ENCODE measurements at regions not wholly inside any gene's neighbourhood (a gene's known extent, or its start where the extent isn't known, plus 50 kb on each side); places are given as distances from the start of the nearest gene placed in this dataset.
A peak's percentile ranks its signal among the peaks of the same experiment; 100 is the strongest.

GRCh38 chr2:67240507-67240906 is 156.6 kb upstream of the ETAA1 start:
- DNase-seq: no peak

DNA sequence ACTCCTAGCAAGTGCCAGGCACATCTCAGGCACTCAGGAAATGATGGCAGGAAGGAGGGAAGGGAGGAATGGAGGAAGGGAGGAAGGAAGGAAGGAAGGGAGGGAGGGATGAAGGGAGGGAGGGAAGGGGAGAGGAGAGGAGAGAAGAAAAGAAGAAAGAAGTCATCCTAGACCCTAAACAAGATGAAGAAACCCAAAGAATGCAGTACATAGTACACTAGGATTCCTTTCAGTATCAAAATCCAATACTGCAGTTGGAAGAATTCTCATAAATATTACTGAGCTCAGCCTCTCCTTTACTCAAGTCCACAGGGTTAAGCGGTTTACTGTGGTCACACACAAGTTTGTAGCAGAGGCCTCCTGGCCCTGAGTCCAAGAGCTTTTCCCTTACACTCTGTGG is 155.7 kb upstream of the ETAA1 start:
- no peak for DNase-seq

DNA sequence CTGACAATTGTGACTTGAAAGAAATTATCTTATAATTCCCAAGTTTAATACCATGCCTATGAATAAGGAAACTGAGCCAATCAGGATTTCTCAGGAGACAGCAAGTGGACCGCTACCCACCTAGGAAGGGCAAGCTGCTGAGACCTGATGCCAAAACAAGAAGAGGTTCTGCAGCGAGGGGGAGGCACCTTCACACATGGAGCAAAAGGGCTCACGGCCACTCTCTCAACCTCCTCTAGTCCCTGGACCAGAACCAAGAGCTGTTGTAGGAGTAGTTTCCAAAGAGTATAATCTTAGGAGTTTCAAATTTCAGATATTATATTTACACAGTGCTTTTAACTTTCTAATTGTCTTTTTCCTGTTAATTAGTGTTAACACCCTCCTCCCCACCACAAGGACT is 154.7 kb upstream of the ETAA1 start:
- no peak for DNase-seq

- no peak for DNase-seq
These were observed 153.2 kb upstream of the ETAA1 start for GRCh38 chr2:67243919-67244318.

- DNase-seq: no peak
These were observed 150.3 kb upstream of the ETAA1 start for GRCh38 chr2:67246791-67247190.

DNA sequence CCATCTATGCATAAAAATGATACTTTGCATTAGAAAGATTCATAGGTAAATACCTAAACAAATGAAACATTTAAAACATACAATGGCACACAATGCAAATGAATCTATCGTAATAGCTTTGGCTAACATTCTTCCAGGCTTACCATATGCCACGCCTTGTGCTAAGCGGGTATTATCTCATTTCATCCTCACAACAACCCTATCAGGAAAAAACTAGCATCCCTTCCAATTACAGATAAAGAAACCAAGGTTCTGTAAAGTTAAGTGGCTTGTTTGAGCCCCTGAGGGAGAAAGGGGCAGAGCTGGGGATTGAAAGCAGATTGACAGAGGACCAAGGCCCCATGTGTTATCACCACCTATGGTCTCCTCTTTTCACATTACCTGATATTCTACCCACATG is 145.4 kb upstream of the ETAA1 start:
- DNase-seq: no peak

- DNase-seq: no peak
These were observed 141.1 kb upstream of the ETAA1 start for GRCh38 chr2:67255933-67256615.

DNA sequence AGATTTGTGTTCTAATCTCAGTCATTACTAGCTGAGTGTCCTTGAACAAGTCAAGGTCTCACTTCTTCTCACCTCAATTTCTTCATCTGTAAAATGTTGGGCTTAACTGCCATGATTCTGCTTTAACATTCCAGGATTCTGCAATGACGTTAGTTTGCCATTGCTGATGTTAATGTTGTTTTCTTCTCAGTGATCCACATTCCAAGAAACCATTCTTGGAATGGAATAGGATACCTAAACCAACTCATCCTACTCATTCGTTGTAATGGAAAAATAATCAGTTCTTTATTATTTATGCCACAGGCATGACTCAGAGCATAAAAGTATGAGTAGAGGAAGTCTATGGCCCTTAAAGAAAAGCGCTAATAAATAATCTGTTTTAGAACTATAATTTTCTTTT is 140.2 kb upstream of the ETAA1 start:
- DNase-seq: no peak

GRCh38 chr2:67258122-67258521 is 139.0 kb upstream of the ETAA1 start:
- no peak for DNase-seq

DNA sequence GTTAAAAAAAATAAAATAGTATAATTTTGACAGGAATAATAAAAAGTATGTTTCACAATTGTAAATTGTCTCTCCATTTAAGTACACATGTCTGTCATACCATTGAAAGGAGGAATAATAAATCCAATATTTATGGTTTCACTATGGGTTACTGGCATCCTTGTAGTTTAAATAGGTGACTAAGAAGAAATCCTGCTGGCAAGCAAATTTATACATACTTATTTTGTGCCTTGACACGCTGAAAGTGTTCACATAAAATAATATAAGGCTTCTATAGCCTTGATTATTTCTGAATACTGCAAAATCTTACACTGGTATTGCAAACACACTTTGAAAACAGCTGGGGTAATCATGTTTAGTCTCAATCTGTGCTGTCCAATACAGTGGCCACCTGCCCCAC is 138.3 kb upstream of the ETAA1 start:
- no peak for DNase-seq

GRCh38 chr2:67259556-67260342 is 137.4 kb upstream of the ETAA1 start:
- no peak for DNase-seq

DNA sequence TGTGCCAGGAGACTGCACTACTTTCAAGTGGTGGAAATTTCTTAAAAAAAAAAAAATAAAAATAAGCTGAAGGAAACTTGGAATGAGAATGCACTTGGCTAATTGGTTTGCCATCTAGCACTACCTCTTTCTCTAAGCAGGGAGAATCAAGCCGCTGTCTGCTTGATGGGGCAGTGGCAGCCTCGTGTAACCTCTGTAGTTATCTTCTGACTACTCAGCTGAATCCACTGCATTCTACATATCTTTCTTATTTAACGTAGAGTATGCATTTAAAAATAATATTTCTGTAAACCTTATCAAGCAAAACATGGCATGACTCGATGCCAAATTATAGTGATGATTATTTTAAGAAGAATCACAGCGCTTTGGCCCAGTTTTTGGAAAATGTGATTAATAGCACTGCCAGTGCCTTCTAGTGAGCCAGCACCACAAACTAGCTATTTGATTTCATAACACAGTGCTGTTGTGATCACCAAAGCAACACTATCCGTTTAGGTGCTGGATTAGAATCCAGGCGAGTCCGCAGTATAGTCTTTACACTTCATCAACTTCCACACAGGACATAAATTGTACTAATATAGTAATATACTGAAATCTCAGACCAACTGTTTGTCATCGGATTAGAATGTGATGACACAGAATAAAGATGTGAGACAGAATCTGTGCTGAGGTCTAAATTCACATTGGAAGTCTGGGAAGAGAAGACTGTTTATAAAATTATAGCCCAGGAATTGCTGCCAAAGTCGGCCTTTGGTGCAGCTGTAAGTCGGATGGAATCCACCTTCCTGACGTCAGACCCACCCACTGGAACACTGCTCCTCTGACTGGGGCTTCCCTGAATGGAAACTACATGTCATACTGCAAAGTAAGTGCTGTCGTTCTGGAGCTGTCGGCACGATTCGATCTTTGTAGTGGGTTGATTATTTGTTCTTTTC is 136.5 kb upstream of the ETAA1 start:
- no peak for DNase-seq

- no peak for DNase-seq
These were observed 129.9 kb upstream of the ETAA1 start for GRCh38 chr2:67267241-67267640.

GRCh38 chr2:67268797-67269196 is 128.3 kb upstream of the ETAA1 start:
- DNase-seq: no peak

- DNase-seq: no peak
These were observed 124.9 kb upstream of the ETAA1 start for GRCh38 chr2:67272195-67272594.

GRCh38 chr2:67277450-67277849 is 119.7 kb upstream of the ETAA1 start:
- DNase-seq: no peak

DNA sequence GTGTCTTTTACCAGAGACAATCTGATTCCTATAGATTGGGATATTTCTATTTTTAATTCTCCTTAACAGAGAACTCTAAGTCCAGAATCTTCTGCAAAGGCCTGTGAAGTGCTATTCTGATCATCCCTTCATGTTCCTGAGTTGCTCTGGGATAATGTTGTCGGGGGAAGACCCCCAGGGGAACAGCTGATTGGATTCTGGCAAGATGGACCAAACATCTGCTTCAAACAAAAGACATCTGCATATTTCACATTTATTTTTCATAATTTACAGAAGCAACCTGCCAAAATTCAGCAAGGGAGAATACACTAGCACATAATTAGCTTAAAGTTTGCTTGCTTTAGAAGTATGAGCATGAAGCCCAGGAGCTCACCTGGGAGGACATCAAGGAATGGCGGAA is 116.0 kb upstream of the ETAA1 start:
- DNase-seq: no peak

DNA sequence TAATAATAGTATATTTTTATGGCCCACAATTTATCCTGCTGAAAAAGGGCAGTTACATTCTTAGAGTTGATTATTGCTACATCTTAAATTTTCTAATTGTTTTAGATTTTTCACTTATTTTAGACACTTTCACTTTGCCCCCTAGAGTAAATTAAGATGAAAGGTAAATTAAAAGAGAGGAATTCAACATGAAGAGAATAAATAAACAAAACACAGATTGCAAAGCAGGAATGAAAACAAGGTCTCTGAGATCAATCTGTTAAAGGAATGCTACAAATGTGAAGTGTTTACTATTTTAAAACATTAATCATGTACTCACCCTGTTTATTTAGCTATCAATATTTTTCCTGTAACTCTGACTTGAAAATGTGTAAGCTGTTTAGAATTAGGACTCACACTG is 113.5 kb upstream of the ETAA1 start:
- peak; percentile 47 for DNase-seq

DNA sequence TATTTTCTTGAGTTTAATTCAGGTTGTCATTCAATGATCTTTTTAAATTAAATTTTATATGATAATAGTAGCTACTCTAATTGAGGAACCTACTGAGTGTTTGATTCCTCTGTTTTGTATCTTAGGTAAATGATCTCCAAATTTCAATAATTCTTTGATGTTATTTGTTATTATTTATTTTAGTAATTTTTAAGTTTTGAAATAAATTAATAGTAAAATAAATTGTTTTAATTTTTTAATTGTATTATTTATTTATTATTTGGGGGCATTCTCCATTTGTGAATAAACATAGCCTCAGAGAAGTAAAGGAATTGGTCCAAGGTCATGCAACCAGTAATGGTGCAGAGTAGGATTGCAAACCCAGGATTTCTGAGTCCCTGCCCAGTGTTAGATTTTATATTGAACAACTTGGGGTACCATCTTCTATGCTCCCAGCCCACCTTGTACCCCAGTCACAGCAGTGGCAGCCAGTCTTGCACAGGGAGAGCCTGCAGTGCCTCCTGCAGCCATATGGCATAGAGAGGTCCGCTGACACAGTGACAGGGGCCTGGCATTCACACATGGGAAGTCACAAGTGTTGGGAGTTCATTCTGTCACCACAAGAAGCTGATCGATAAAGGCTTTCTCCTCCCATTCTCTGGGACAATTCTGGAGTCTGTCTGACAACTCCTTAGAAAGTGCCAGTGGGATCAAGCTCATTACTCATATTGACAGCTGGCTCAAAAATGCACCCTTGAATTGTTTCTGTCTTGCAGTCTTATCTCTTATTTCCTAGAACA is 110.0 kb upstream of the ETAA1 start:
- DNase-seq: no peak

DNA sequence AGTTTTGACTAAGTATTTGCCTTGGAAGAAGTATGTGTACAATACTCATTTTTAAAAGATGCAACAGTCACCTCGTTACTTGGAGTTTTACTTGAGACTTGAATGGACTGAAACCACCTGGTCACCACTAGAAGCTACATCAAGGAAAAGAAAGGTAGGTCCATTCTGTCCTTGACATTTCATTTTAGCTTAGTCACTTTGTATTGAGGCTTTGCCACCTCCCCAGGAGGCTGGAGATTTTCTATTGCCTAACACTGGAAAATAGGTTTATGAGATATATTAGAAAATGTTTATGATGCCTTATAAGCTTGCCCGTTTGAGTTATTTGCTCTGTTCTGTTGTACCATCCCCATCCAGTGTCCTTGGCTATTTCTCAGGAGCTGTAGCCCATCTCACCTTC is 107.9 kb upstream of the ETAA1 start:
- no peak for DNase-seq

GRCh38 chr2:67289921-67290371 is 107.2 kb upstream of the ETAA1 start:
- no peak for DNase-seq
